GM23338 (cell line): ENCODE measurements at regions not wholly inside any gene's neighbourhood (a gene's known extent, or its start where the extent isn't known, plus 50 kb on each side); places are given as distances from the start of the nearest gene placed in this dataset.

Experiments used
- ZNF331 ChIP-seq: fragments of 250-450 bp; sonication (Bioruptor Pico); IDR thresholded peaks from 2 replicates; pipeline ENCODE4 v1.5.0; 2020; ENCODE audit warnings: low read depth, mild to moderate bottlenecking, moderate library complexity
- TF ChIP-seq, protein P1 (sequence below), 2 experiments: fragments of 200-600 bp in 1 of 2; sonication (generic) in 1 of 2; conservative IDR thresholded peaks; 2 replicates each; pipeline versions ENCODE4 v1.5.1 to v1.6.1; 2016 to 2017; ENCODE audit warnings: antibody characterized with exemption in 2 of 2, low read depth in 2 of 2, mild to moderate bottlenecking in 2 of 2, moderate library complexity in 1 of 2
- TF ChIP-seq, protein P2 (sequence below): IDR thresholded peaks from one replicate; pipeline ENCODE4 v1.6.1; 2018; ENCODE audit warnings: antibody characterized with exemption; ENCODE audit not compliant: unreplicated experiment

DNA sequence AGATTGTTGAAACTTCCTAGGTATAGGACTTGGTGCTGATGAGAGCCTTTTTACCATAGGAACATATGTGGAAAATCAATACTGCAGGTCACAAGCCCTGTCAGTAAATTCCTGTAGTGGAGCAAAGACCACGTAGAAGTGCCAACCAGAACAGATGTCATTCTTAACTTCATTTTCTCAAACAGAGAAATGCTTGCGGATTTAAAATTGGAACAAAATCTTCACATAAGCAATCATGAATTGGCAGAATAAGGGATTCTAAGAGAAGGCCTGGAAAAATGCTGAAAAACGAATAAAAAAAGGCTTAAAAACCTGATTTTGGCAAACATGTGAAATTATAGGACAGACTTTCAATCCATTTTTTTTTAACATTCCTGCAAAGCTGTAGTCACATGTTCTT lies 80.8 kb upstream of the SMIM30 start:
- TF ChIP-seq, protein P1, sequence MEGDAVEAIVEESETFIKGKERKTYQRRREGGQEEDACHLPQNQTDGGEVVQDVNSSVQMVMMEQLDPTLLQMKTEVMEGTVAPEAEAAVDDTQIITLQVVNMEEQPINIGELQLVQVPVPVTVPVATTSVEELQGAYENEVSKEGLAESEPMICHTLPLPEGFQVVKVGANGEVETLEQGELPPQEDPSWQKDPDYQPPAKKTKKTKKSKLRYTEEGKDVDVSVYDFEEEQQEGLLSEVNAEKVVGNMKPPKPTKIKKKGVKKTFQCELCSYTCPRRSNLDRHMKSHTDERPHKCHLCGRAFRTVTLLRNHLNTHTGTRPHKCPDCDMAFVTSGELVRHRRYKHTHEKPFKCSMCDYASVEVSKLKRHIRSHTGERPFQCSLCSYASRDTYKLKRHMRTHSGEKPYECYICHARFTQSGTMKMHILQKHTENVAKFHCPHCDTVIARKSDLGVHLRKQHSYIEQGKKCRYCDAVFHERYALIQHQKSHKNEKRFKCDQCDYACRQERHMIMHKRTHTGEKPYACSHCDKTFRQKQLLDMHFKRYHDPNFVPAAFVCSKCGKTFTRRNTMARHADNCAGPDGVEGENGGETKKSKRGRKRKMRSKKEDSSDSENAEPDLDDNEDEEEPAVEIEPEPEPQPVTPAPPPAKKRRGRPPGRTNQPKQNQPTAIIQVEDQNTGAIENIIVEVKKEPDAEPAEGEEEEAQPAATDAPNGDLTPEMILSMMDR (conservative IDR thresholded peaks at IDR 0.05; ENCODE audit: low read depth in 2 of 2) = no peak
- no peak for TF ChIP-seq ZNF331 (CRISPR knock-in tag)
- TF ChIP-seq, protein P2, sequence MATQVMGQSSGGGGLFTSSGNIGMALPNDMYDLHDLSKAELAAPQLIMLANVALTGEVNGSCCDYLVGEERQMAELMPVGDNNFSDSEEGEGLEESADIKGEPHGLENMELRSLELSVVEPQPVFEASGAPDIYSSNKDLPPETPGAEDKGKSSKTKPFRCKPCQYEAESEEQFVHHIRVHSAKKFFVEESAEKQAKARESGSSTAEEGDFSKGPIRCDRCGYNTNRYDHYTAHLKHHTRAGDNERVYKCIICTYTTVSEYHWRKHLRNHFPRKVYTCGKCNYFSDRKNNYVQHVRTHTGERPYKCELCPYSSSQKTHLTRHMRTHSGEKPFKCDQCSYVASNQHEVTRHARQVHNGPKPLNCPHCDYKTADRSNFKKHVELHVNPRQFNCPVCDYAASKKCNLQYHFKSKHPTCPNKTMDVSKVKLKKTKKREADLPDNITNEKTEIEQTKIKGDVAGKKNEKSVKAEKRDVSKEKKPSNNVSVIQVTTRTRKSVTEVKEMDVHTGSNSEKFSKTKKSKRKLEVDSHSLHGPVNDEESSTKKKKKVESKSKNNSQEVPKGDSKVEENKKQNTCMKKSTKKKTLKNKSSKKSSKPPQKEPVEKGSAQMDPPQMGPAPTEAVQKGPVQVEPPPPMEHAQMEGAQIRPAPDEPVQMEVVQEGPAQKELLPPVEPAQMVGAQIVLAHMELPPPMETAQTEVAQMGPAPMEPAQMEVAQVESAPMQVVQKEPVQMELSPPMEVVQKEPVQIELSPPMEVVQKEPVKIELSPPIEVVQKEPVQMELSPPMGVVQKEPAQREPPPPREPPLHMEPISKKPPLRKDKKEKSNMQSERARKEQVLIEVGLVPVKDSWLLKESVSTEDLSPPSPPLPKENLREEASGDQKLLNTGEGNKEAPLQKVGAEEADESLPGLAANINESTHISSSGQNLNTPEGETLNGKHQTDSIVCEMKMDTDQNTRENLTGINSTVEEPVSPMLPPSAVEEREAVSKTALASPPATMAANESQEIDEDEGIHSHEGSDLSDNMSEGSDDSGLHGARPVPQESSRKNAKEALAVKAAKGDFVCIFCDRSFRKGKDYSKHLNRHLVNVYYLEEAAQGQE = no peak
